ENCODE measurements at regions not wholly inside any gene's neighbourhood (a gene's known extent, or its start where the extent isn't known, plus 50 kb on each side); places are given as distances from the start of the nearest gene placed in this dataset.

- H4K20me1 ChIP-seq (replicated peaks; ENCODE audit: control insufficient read depth, extremely low read depth, insufficient read depth, low read length), result no peaks in the 10 kb centered on the region
- H3K79me2 ChIP-seq (ENCODE audit: control insufficient read depth, insufficient read depth, low read length), result no peaks in the 10 kb centered on the region
- ChIA-PET POLR2A (no interaction called here), CTCF (interaction anchor here (1.5 kb wide), 1 partner anchor 10 kb away, joined by 3 read pairs; no protein-coding TSS in a partner anchor)
- no peaks in the 10 kb centered on the region for H3K27me3 ChIP-seq (ENCODE audit: control insufficient read depth in 2 of 2, insufficient read depth in 2 of 2, low read length in 2 of 2)
- TF ChIP-seq FOS (IDR thresholded peaks at IDR 0.05; ENCODE audit: borderline replicate concordance, insufficient read depth, low read length), result no peak
- H3K9me3 ChIP-seq (replicated peaks; ENCODE audit: control insufficient read depth, insufficient read depth, low read length), result no peaks in the 10 kb centered on the region
- no peaks in the 10 kb centered on the region for H3K9me1 ChIP-seq (replicated peaks; ENCODE audit: control insufficient read depth, extremely low read depth, insufficient read depth, low read length)
- H3K4me1 ChIP-seq (ENCODE audit: control insufficient read depth, extremely low read depth, insufficient read depth, low read length), result no peaks in the 10 kb centered on the region
- intact Hi-C loops (cut with micrococcal nuclease), result no loop called here
- no peak overlapping the region for H3K4me2 ChIP-seq (ENCODE audit: insufficient read depth, low read length)
- BruUV-seq (replicated peaks), result no TSS peak
- H3K9ac ChIP-seq (replicated peaks; ENCODE audit: extremely low read depth, insufficient read depth, low read length), result no peak overlapping the region
- H2AFZ ChIP-seq (ENCODE audit: low read depth, low read length), result no peak overlapping the region
- dilution Hi-C loops (cut with MboI; ENCODE audit: extremely low pct_ligation_motif_present, low sequenced_read_pairs), result no loop called here
- no peak overlapping the region for H3K27ac ChIP-seq (ENCODE audit: insufficient read depth, low read depth, low read length)
- FAIRE-seq (no peak), DNase-seq (ENCODE audit: low read depth, low spot score) (no peak)
- H3K4me3 ChIP-seq (replicated peaks in 1 of 3; ENCODE audit: insufficient read depth in 1 of 3, low read depth in 1 of 3, low read length in 3 of 3), result no peak overlapping the region
- no peaks in the 10 kb centered on the region for H3K36me3 ChIP-seq (ENCODE audit: control insufficient read depth in 2 of 2, extremely low read depth in 1 of 2, insufficient read depth in 2 of 2, low read length in 2 of 2)
Observed at GRCh38 chr9:18071651-18072060, 402.3 kb upstream of the ADAMTSL1 start.

- H3K9me3 ChIP-seq (replicated peaks; ENCODE audit: control insufficient read depth, insufficient read depth, low read length), result no peaks in the 10 kb centered on the region
- intact Hi-C loops (cut with micrococcal nuclease) (no loop called here), dilution Hi-C loops (cut with MboI; ENCODE audit: extremely low pct_ligation_motif_present, low sequenced_read_pairs) (no loop called here)
- no peak for DNase-seq (ENCODE audit: low read depth, low spot score)
- no TSS peak for BruUV-seq (replicated peaks)
- TF ChIP-seq MYC (IDR thresholded peaks at IDR 0.05; ENCODE audit: low read depth, low read length) (no peak), EZH2 (IDR thresholded peaks at IDR 0.05; ENCODE audit: borderline replicate concordance, low read depth, low read length, severe bottlenecking) (no peak), JUN (IDR thresholded peaks at IDR 0.05; ENCODE audit: borderline replicate concordance, insufficient read depth, insufficient read length, low read depth) (no peak), FOS (IDR thresholded peaks at IDR 0.05; ENCODE audit: borderline replicate concordance, insufficient read depth, low read length) (no peak), POLR2A (IDR thresholded peaks at IDR 0.05; ENCODE audit: low read depth, low read length) (no peak), MAX (IDR thresholded peaks at IDR 0.05; ENCODE audit: insufficient read depth, insufficient read length) (no peak), CTCF (IDR thresholded peaks at IDR 0.05; ENCODE audit: extremely low read depth in 1 of 2, insufficient read depth in 1 of 2, low read depth in 1 of 2, low read length in 2 of 2) (no peak), GATA2 (IDR thresholded peaks at IDR 0.05; ENCODE audit: insufficient read depth, insufficient read length, low read depth, low read length) (no peak), POLR2AphosphoS5 (IDR thresholded peaks at IDR 0.05; ENCODE audit: insufficient read depth, low read depth, low read length) (no peak)
- no peak overlapping the region for H3K4me2 ChIP-seq (ENCODE audit: insufficient read depth, low read length)
- no peaks in the 10 kb centered on the region for H3K27me3 ChIP-seq (ENCODE audit: control insufficient read depth in 2 of 2, insufficient read depth in 2 of 2, low read length in 2 of 2)
- no peaks in the 10 kb centered on the region for H3K79me2 ChIP-seq (ENCODE audit: control insufficient read depth, insufficient read depth, low read length)
- H3K9me1 ChIP-seq (replicated peaks; ENCODE audit: control insufficient read depth, extremely low read depth, insufficient read depth, low read length), result no peaks in the 10 kb centered on the region
- ChIA-PET POLR2A (no interaction called here), CTCF (no interaction called here)
- H3K27ac ChIP-seq (ENCODE audit: insufficient read depth, low read depth, low read length), result no peak overlapping the region
- H3K4me3 ChIP-seq (replicated peaks in 1 of 3; ENCODE audit: insufficient read depth in 1 of 3, low read depth in 1 of 3, low read length in 3 of 3), result no peak overlapping the region
- H3K9ac ChIP-seq (replicated peaks; ENCODE audit: extremely low read depth, insufficient read depth, low read length), result no peak overlapping the region
- no peaks in the 10 kb centered on the region for H3K36me3 ChIP-seq (ENCODE audit: control insufficient read depth in 2 of 2, extremely low read depth in 1 of 2, insufficient read depth in 2 of 2, low read length in 2 of 2)
- H4K20me1 ChIP-seq (replicated peaks; ENCODE audit: control insufficient read depth, extremely low read depth, insufficient read depth, low read length), result no peaks in the 10 kb centered on the region
- H2AFZ ChIP-seq (ENCODE audit: low read depth, low read length), result no peak overlapping the region
- no peaks in the 10 kb centered on the region for H3K4me1 ChIP-seq (ENCODE audit: control insufficient read depth, extremely low read depth, insufficient read depth, low read length)
- no peak for FAIRE-seq
Observed at GRCh38 chr9:18073002-18073401, 401.0 kb upstream of the ADAMTSL1 start.
